ENCODE measurements at regions not wholly inside any gene's neighbourhood (a gene's known extent, or its start where the extent isn't known, plus 50 kb on each side); places are given as distances from the start of the nearest gene placed in this dataset.
A peak's percentile ranks its signal among the peaks of the same experiment; 100 is the strongest.

DNA sequence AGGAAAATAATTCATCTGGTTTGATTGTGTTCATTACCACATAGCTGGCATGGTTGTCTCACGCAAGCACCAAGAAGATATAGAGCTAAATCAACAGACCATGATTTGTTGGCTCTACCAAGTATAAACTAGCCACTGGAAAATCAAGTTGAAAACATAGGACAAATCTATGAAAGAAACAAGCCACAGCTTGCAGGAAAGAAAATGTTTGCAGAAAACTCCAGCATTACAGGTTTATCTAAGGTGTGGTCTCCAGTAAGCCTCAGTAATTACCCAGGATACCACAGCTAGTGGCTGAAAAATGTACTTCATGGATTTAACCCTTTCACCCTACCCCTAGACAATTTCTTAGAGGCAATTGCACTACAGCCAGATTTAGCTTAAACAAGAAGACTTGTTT lies 340.6 kb downstream of the SOX2 start:
- Mint-ChIP-seq H3K9me3 (peaks cover 0 to 2% of the 10 kb centered on the region in 2 donors), H3K27ac (no peak overlapping the region), H3K36me3 (no peaks in the 10 kb centered on the region), H3K27me3 (no peaks in the 10 kb centered on the region), H3K4me3 (no peak overlapping the region), H3K4me1 (no peaks in the 10 kb centered on the region)
- ATAC-seq (replicated peaks) = no peak
- no peak for DNase-seq

DNA sequence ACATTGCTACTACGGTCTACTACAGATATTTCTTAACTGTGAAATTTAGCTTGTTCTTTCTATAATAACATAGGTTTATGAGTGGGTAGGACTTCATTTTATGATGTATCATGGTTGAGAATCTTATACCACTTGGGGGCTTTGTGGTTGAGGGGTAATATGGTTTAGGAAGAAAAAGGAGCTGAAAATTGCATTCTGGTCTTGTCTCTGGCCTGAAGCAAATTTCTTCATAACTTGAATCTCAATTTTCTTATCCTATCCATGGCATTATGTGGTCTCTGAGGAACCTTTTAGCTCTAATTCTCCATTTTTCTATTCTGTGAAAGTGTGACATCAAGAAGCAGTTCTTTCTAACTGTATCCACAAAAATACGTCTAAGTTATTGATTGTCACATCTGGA lies 341.0 kb downstream of the SOX2 start:
- no peak for ATAC-seq (replicated peaks)
- no peaks in the 10 kb centered on the region for H3K9me3 Mint-ChIP-seq
- no peaks in the 10 kb centered on the region for H3K36me3 Mint-ChIP-seq
- no peak overlapping the region for H3K4me3 Mint-ChIP-seq
- no peak for DNase-seq
- H3K27ac Mint-ChIP-seq = no peak overlapping the region
- H3K27me3 Mint-ChIP-seq = no peaks in the 10 kb centered on the region
- H3K4me1 Mint-ChIP-seq = no peaks in the 10 kb centered on the region

DNA sequence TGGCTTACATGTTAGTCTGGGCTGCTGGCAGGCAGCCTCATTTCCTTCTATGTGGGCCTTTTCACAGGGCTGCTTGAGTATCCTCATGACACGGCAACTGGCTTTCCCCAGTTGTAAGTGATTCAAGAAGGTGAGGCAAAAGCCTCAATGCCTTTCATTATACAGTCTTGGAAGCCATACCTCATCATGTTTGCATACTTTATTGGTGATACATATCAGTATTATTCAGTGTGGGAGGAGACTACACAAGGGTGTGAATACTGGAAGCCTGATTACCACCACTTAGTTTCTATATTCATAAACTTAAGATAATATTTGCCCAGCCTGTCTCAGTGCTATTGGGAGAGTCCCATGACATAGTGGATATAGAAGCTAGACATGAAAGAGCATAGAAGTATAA lies 346.8 kb downstream of the SOX2 start:
- H3K4me3 Mint-ChIP-seq = no peak overlapping the region
- H3K27ac Mint-ChIP-seq = no peak overlapping the region
- peak in 1 of 2 donors; percentile 12 for ATAC-seq (replicated peaks)
- H3K4me1 Mint-ChIP-seq = no peaks in the 10 kb centered on the region
- DNase-seq = no peak
- no peaks in the 10 kb centered on the region for H3K36me3 Mint-ChIP-seq
- H3K9me3 Mint-ChIP-seq = no peaks in the 10 kb centered on the region
- H3K27me3 Mint-ChIP-seq = no peaks in the 10 kb centered on the region

DNA sequence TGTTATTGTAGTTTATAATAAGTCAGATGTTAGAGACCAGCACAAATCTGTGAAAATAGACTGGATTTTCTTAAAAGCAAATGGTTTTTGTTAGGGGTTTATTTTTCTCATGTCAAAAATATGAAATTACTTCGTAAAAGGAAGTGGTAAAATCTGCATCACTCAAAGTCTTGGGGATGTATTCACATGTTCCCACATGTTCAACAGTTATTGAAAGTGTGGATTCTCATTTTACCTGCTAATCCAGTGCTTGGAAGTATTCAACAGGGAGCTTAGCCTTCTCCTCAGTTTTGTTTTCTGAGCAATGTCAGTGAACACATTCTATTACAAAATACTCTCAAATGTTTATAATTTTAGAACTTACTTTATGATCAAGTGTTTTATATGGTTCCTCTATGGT lies 352.0 kb downstream of the SOX2 start:
- Mint-ChIP-seq H3K4me1 (no peaks in the 10 kb centered on the region), H3K27me3 (no peaks in the 10 kb centered on the region), H3K27ac (no peak overlapping the region), H3K4me3 (no peak overlapping the region), H3K9me3 (no peaks in the 10 kb centered on the region), H3K36me3 (no peaks in the 10 kb centered on the region)
- ATAC-seq (replicated peaks) = no peak
- no peak for DNase-seq

DNA sequence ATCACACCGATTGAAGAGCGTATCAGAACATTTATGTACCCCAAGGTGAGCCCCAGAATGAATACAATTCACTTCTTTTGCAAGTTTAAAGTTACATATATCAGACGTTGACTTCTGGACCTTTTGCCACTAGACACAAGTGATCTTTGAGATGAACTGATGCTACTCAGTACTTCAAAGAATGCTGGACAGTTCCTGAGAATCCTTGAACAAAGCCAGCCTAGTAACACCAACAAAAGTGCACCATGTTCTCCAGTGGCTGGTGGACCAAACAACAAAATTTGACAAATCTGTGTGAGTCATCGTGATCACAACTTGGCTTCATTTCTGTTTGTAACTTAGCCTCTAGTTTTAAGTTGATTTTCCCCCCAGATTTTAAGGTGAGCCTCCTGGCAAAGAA lies 355.7 kb downstream of the SOX2 start:
- no peak overlapping the region for H3K27ac Mint-ChIP-seq
- no peaks in the 10 kb centered on the region for H3K36me3 Mint-ChIP-seq
- H3K27me3 Mint-ChIP-seq = no peaks in the 10 kb centered on the region
- DNase-seq = no peak
- no peak overlapping the region for H3K4me3 Mint-ChIP-seq
- H3K9me3 Mint-ChIP-seq = peaks cover 0 to 4% of the 10 kb centered on the region in 2 donors
- no peak for ATAC-seq (replicated peaks)
- no peaks in the 10 kb centered on the region for H3K4me1 Mint-ChIP-seq

DNA sequence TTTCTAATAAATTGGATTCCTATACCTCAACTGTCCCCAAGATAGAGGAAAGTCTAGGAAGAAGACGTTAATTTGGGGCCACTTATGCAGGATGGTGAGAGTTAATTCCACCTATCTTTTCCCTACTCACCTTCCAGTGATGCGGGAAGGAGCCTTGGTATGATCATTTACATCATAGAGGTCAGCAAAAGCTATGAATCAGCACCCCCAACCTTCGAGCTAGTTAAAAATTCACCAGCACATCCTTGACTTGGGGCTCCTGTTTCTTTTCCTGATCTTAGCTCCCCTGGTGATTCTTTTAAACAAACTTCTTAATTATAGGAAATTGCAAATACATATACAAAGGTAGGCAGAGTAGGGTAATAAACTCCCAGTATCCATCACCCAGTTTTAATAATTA lies 366.6 kb downstream of the SOX2 start:
- Mint-ChIP-seq H3K27ac (no peak overlapping the region), H3K9me3 (no peaks in the 10 kb centered on the region), H3K36me3 (no peaks in the 10 kb centered on the region), H3K27me3 (no peaks in the 10 kb centered on the region), H3K4me3 (no peak overlapping the region), H3K4me1 (no peaks in the 10 kb centered on the region)
- DNase-seq (no peak), ATAC-seq (replicated peaks) (no peak)

DNA sequence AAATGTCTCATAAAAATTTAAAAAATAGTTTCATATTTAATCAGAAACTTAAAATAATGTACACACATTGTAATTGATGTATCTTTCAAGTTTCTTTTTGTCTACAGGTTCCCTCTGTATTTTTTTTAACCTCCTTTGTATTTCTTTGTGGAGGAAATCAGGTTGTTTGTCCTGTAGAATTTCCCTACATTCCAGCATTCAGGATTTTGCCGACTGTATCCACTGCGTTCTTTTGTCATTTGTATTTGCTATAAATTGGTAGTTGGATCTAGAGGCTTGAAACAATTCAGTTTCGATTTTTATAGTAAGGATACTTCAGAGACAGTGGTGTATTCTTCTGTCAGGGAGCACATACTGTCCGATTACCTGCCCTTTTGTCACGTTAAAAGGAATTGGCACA lies 367.2 kb downstream of the SOX2 start:
- DNase-seq = no peak
- no peak overlapping the region for H3K27ac Mint-ChIP-seq
- ATAC-seq (replicated peaks) = no peak
- H3K4me3 Mint-ChIP-seq = no peak overlapping the region
- no peaks in the 10 kb centered on the region for H3K27me3 Mint-ChIP-seq
- no peaks in the 10 kb centered on the region for H3K4me1 Mint-ChIP-seq
- H3K9me3 Mint-ChIP-seq = no peaks in the 10 kb centered on the region
- H3K36me3 Mint-ChIP-seq = no peaks in the 10 kb centered on the region

DNA sequence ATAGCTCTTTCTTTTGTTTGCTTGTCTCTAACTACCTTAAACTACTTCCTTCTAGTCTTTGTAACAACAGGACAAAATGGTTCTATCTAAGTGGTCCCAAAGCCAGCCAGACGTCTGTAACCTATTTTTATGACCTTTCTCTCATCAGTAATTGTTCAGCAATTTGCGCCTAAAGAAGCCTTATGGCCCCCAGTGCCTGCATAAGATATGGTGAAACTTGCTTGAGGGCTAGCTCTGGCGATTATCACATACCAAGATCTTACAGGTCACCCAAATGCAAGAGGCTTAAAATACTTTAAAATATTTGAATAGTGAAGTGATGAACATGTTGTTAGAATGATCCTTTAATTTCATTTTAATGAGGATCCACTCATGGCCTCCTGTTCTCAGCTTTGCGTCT lies 369.4 kb downstream of the SOX2 start:
- no peaks in the 10 kb centered on the region for H3K27me3 Mint-ChIP-seq
- DNase-seq = no peak
- no peak overlapping the region for H3K27ac Mint-ChIP-seq
- no peak overlapping the region for H3K4me3 Mint-ChIP-seq
- no peak for ATAC-seq (replicated peaks)
- no peaks in the 10 kb centered on the region for H3K9me3 Mint-ChIP-seq
- no peaks in the 10 kb centered on the region for H3K4me1 Mint-ChIP-seq
- H3K36me3 Mint-ChIP-seq = no peaks in the 10 kb centered on the region

DNA sequence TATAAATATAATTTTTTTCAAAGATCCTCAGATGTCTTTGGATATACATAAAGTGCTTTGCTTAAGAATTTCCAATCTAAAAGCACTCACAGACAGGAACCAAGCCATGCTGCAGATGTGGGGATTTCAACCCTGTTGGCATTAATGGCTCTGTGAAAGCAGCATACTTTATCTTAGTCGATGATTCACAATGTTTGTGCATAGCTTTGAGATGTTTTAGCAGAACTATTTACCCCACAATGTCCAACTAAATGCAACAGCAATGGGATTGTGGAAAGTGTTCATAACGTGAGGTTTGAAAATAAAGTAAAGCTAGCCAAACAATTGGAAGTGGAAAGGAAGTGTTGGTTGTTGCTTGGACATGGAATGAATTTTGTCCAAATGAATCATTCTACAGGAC lies 371.4 kb downstream of the SOX2 start:
- Mint-ChIP-seq H3K27me3 (no peaks in the 10 kb centered on the region), H3K27ac (no peak overlapping the region), H3K36me3 (no peaks in the 10 kb centered on the region), H3K9me3 (no peaks in the 10 kb centered on the region), H3K4me3 (no peak overlapping the region), H3K4me1 (no peaks in the 10 kb centered on the region)
- ATAC-seq (replicated peaks) (no peak), DNase-seq (no peak)

DNA sequence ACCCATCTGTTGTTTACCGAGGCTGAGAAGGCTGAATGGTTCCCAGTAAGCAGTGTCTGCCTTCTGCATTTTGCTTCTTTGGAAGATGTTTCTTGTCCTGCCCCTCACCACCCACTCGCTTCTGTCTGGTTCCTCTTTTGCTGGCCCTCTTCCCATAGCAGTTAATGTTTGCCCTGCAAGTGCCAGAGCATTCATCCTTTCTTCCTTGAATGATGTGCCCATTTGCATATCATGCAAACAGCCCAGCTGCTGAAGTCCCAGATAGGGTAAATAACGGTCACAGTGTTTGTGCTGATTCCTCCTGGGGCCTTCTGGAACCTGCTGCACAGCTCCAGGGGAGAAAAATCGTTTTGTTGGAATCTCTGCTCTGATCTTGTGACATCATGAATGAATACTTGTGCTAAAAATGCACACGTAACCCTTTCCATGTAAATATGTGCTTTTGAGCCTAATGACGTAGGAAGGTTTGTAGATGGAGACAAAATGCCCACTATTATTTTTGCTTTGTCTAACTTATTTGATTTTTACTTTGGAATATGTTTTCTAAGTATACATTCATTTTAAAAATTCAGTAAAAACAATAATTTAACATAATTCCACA lies 381.0 kb downstream of the SOX2 start:
- no peak overlapping the region for H3K4me3 Mint-ChIP-seq
- H3K9me3 Mint-ChIP-seq = peaks cover 10% of the 10 kb centered on the region in 2 donors
- ATAC-seq (replicated peaks) = peak; percentile 39 to 41
- no peaks in the 10 kb centered on the region for H3K36me3 Mint-ChIP-seq
- no peak overlapping the region for H3K27ac Mint-ChIP-seq
- no peak for DNase-seq
- H3K4me1 Mint-ChIP-seq = peaks cover 0 to 3% of the 10 kb centered on the region in 2 donors
- H3K27me3 Mint-ChIP-seq = no peaks in the 10 kb centered on the region

DNA sequence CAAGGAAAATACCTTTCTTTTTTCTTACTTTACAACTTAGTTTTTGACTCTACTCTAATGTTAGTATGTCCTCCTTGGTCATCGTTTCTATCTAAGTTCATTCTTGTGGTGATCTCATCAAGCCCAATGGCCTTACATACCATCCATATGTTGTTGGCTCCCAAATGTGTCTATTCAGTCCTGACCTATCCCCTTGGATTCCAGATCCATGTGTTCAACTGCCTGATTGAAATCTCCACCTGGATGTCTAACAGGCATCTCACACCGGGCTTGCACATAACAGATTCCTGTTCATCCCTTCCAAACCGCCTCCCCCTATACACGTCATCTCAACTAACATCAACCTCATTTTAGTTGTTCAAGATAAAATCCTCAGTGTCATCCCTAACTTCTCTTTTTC lies 382.6 kb downstream of the SOX2 start:
- H3K4me3 Mint-ChIP-seq = no peak overlapping the region
- no peak overlapping the region for H3K27ac Mint-ChIP-seq
- no peaks in the 10 kb centered on the region for H3K36me3 Mint-ChIP-seq
- no peak for ATAC-seq (replicated peaks)
- H3K27me3 Mint-ChIP-seq = no peaks in the 10 kb centered on the region
- H3K4me1 Mint-ChIP-seq = peaks cover 0 to 3% of the 10 kb centered on the region in 2 donors
- peaks cover 10% of the 10 kb centered on the region in 2 donors for H3K9me3 Mint-ChIP-seq
- no peak for DNase-seq

DNA sequence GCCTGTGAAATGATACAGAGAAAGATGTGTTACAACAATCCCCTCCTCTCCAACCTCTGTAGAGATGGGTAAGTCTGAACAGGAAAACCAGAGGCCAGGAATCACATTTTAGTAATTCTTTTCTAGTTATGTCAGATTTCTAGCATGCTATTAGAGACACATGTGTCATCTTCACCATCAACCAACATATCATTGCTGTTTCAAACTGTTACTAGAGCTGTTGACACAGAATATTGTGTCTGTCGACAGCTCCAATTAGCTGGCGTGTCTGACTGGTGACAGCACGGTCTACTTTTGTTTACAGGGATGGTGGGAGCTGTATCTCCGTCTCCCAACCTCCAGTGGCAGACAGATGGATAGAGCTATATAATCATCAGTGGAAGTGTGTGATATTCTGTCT lies 393.2 kb downstream of the SOX2 start:
- ATAC-seq (replicated peaks) = no peak

DNA sequence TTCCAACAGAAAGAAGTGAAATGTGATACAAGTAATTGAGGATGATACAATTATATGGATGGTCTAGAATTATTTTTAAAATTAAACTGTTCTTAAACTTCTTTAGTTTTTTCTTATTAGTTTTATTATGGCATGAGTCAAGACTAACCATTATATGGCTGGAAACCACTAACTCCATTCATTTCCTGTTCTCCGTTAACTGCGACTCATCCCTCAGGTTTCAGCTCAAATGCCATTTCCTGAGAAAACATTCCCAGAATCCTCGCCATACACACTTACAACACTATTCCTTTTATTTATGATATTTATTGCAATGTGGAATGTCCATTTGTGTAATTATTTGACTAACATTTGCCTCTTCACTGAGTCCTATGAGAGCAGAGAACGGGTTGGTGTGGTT lies 394.1 kb downstream of the SOX2 start:
- ATAC-seq (replicated peaks) = no peak
- Mint-ChIP-seq H3K4me1 (no peaks in the 10 kb centered on the region), H3K9me3 (peaks cover 5 to 9% of the 10 kb centered on the region in 2 donors), H3K27me3 (no peaks in the 10 kb centered on the region), H3K36me3 (no peaks in the 10 kb centered on the region), H3K27ac (no peak overlapping the region), H3K4me3 (no peak overlapping the region)
- DNase-seq = no peak

More for the DNA sequence above, 393.2 kb downstream of the SOX2 start:
- Mint-ChIP-seq H3K36me3 (no peaks in the 10 kb centered on the region), H3K4me1 (no peaks in the 10 kb centered on the region), H3K27me3 (no peaks in the 10 kb centered on the region), H3K4me3 (no peak overlapping the region), H3K27ac (no peak overlapping the region), H3K9me3 (peaks cover 5 to 10% of the 10 kb centered on the region in 2 donors)
- DNase-seq = no peak

DNA sequence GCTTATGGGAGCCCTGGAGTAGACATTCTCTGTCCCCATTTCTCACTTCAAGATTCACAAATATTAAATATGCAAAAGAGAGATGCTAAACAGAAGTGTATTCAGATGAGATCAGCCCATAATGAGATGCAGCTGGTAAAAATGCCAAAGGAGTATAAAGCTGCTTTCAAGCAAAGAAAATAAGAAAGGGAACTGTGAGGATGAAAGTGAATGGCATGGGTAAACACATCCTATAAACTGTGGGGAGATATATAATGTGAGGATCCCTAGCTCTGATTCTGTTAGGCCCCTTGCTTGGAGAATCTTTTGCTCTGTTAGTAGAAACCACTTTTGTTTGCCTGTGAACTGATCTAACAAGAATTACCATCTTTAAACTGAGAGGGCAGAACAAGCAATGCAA lies 396.6 kb downstream of the SOX2 start:
- no peak for DNase-seq
- Mint-ChIP-seq H3K27ac (no peak overlapping the region), H3K4me1 (no peaks in the 10 kb centered on the region), H3K4me3 (no peak overlapping the region), H3K9me3 (peaks cover 0 to 5% of the 10 kb centered on the region in 2 donors), H3K27me3 (no peaks in the 10 kb centered on the region), H3K36me3 (no peaks in the 10 kb centered on the region)
- no peak for ATAC-seq (replicated peaks)

DNA sequence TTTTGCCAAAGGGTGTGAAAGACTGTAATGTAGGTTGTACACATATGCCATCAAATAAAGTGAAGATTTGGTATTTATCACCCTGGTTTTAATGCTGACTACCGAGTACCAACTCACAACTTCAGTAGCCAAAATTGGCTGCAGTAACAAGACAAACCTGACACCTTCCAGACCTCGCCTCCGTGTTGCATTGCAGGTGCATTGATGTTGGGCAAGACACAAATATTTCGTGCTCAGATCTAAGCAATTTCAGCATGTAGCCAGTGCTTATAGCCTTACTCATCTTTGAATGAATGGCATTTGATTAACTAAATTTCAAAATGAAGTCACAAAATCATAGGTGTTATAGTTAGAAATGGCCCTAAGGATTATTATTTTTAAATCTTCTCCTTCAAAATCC lies 400.2 kb downstream of the SOX2 start:
- no peak for ATAC-seq (replicated peaks)
- Mint-ChIP-seq H3K4me1 (no peaks in the 10 kb centered on the region), H3K4me3 (no peak overlapping the region), H3K27me3 (no peaks in the 10 kb centered on the region), H3K27ac (no peak overlapping the region), H3K36me3 (no peaks in the 10 kb centered on the region), H3K9me3 (peaks cover 5 to 6% of the 10 kb centered on the region in 2 donors)
- DNase-seq = no peak
